ENCODE measurements at regions not wholly inside any gene's neighbourhood (a gene's known extent, or its start where the extent isn't known, plus 50 kb on each side); places are given as distances from the start of the nearest gene placed in this dataset.
A peak's percentile ranks its signal among the peaks of the same experiment; 100 is the strongest.

DNA sequence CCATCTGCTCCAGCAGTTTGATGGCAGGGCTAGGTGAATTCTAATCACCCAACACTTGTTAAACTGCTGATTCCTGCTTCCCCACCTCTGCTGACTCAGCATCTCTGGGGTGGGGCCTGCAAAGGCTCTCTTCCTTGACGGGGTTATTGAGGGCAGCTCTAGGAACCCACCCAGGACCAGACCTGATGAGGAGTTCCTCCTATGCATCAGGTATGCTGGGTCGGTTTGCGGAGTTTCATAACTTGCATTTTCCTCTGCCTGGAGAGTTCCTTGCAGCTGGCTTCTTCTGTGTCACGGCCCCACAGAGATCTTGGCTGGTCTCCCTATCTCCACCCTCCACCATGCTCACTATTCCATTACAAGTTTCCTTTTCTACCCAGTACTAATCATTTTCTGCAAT is 93.4 kb upstream of the CCL2 start:
- POLR2A ChIA-PET = no interaction called here
- no peak for ATAC-seq

More for the DNA sequence above, 93.4 kb upstream of the CCL2 start:
- DNase-seq (ENCODE audit: low spot score) (no peak), FAIRE-seq (no peak)
- in situ Hi-C loops (cut with HindIII; ENCODE audit: extremely low pct_ligation_motif_present, low pct_unique_long_range_greater_than_20kb) = no loop called here
- H3K36me3 ChIP-seq (replicated peaks in 1 of 2; ENCODE audit: control insufficient read depth in 1 of 2, insufficient read depth in 2 of 2, low read length in 2 of 2) = no peaks in the 10 kb centered on the region
- CTCF ChIA-PET (ENCODE audit: low intra/inter-chr PET ratio, low total read pairs) = no interaction called here
- no peak overlapping the region for H2AFZ ChIP-seq (ENCODE audit: low read length)
- no peaks in the 10 kb centered on the region for H3K4me1 ChIP-seq (ENCODE audit: insufficient read depth, low read length)
- no peak overlapping the region for H3K4me3 ChIP-seq (replicated peaks in 1 of 3; ENCODE audit: insufficient read depth in 1 of 3, low read depth in 2 of 3, low read length in 3 of 3)
- no peak overlapping the region for H3K4me2 ChIP-seq (ENCODE audit: low read depth, low read length)
- H3K27ac ChIP-seq (ENCODE audit: extremely low read length, insufficient read depth, low read length) = no peak overlapping the region
- H3K9me3 ChIP-seq (ENCODE audit: low read length) = peaks cover 13% of the 10 kb centered on the region; the same call in 1 of the 2 replicates
- no peaks in the 10 kb centered on the region for H4K20me1 ChIP-seq (ENCODE audit: insufficient read depth, low read length)
- intact Hi-C loops (cut with micrococcal nuclease; ENCODE audit: unreplicated experiment) = no loop called here
- no peak overlapping the region for H3K9ac ChIP-seq (ENCODE audit: insufficient read depth, low read depth, low read length)
- TF ChIP-seq FIP1L1 (IDR thresholded peaks at IDR 0.05; ENCODE audit: borderline replicate concordance, insufficient read depth, low read depth, low read length) = no peak
- TF ChIP-seq, protein P1, sequence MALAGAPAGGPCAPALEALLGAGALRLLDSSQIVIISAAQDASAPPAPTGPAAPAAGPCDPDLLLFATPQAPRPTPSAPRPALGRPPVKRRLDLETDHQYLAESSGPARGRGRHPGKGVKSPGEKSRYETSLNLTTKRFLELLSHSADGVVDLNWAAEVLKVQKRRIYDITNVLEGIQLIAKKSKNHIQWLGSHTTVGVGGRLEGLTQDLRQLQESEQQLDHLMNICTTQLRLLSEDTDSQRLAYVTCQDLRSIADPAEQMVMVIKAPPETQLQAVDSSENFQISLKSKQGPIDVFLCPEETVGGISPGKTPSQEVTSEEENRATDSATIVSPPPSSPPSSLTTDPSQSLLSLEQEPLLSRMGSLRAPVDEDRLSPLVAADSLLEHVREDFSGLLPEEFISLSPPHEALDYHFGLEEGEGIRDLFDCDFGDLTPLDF (CRISPR knock-in tag; IDR thresholded peaks at IDR 0.05) = no peak
- TF ChIP-seq ZNF562 (CRISPR knock-in tag; IDR thresholded peaks at IDR 0.05; ENCODE audit: borderline replicate concordance) = no peak
- TF ChIP-seq SMARCE1 (IDR thresholded peaks at IDR 0.05; ENCODE audit: borderline replicate concordance) = no peak
- TF ChIP-seq MAFF (IDR thresholded peaks at IDR 0.05; ENCODE audit: low read depth, low read length) = peak; percentile 96
- TF ChIP-seq KAT2B (IDR thresholded peaks at IDR 0.05; ENCODE audit: borderline replicate concordance, low read depth, low read length) = no peak
- TF ChIP-seq ZNF230 (CRISPR knock-in tag; IDR thresholded peaks at IDR 0.05) = no peak
- TF ChIP-seq HNRNPL (IDR thresholded peaks at IDR 0.05; ENCODE audit: low read depth, low read length) = no peak
- TF ChIP-seq DPF2 (CRISPR knock-in tag; IDR thresholded peaks at IDR 0.05; ENCODE audit: borderline replicate concordance, low read depth) = no peak
- TF ChIP-seq ZNF781 (CRISPR knock-in tag; IDR thresholded peaks at IDR 0.05; ENCODE audit: borderline replicate concordance, not compliant biosample characterization) = no peak
- TF ChIP-seq MAFK (conservative IDR thresholded peaks at IDR 0.05 in 1 of 2, IDR thresholded peaks at IDR 0.05 in 1 of 2; ENCODE audit: low read length in 2 of 2) = peak; percentile 94 to 98
- no peak for TF ChIP-seq NKX3-1 (CRISPR knock-in tag; IDR thresholded peaks at IDR 0.05)
- TF ChIP-seq, protein P2, sequence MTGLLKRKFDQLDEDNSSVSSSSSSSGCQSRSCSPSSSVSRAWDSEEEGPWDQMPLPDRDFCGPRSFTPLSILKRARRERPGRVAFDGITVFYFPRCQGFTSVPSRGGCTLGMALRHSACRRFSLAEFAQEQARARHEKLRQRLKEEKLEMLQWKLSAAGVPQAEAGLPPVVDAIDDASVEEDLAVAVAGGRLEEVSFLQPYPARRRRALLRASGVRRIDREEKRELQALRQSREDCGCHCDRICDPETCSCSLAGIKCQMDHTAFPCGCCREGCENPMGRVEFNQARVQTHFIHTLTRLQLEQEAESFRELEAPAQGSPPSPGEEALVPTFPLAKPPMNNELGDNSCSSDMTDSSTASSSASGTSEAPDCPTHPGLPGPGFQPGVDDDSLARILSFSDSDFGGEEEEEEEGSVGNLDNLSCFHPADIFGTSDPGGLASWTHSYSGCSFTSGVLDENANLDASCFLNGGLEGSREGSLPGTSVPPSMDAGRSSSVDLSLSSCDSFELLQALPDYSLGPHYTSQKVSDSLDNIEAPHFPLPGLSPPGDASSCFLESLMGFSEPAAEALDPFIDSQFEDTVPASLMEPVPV (CRISPR knock-in tag; IDR thresholded peaks at IDR 0.05) = no peak
- no peaks in the 10 kb centered on the region for H3K79me2 ChIP-seq (ENCODE audit: insufficient read depth, low read length)
- H3K27me3 ChIP-seq (ENCODE audit: control insufficient read depth in 1 of 2, insufficient read depth in 2 of 2, low read length in 2 of 2) = no peaks in the 10 kb centered on the region
- no TSS peak for BruUV-seq (replicated peaks)
- 53% methylated on average over 3 of the region's 4 CpGs for WGBS (ENCODE audit: low lambda C conversion rate)

Data from HepG2 (cell line).